ENCODE measurements at regions not wholly inside any gene's neighbourhood (a gene's known extent, or its start where the extent isn't known, plus 50 kb on each side); places are given as distances from the start of the nearest gene placed in this dataset.

GRCh38 chr5:108678091-108678490, 69.6 kb upstream of the FER start:
- ATAC-seq: no peak

GRCh38 chr5:108675736-108676135, 72.0 kb upstream of the FER start:
- no peak overlapping the region for H3K27ac ChIP-seq (ENCODE audit: low read depth, low read length)
- H3K36me3 ChIP-seq (ENCODE audit: control insufficient read depth in 1 of 2, insufficient read depth in 2 of 2, low read length in 2 of 2): no peaks in the 10 kb centered on the region
- ATAC-seq (no peak), DNase-seq (ENCODE audit: low read depth, low spot score) (no peak)
- H3K79me2 ChIP-seq (ENCODE audit: insufficient read depth, low read length): no peaks in the 10 kb centered on the region
- H3K9ac ChIP-seq (ENCODE audit: low read length): no peak overlapping the region
- BruUV-seq (replicated peaks): no TSS peak
- no peaks in the 10 kb centered on the region for H3K27me3 ChIP-seq (ENCODE audit: insufficient read depth, low read length)
- peaks cover 0 to 4% of the 10 kb centered on the region in 2 experiments; a peak in 1 of 4 replicates for H3K4me1 ChIP-seq (ENCODE audit: control insufficient read depth in 1 of 2, insufficient read depth in 2 of 2, low read length in 2 of 2)
- no peak overlapping the region for H3K4me2 ChIP-seq (ENCODE audit: low read length)
- H2AFZ ChIP-seq (ENCODE audit: low read depth, low read length, poor library complexity, severe bottlenecking): no peak overlapping the region
- H3K9me2 ChIP-seq (ENCODE audit: insufficient read depth): no peaks in the 10 kb centered on the region
- intact Hi-C loops (cut with micrococcal nuclease): no loop called here
- ChIA-PET CTCF (no interaction called here), RAD21 (ENCODE audit: low non-redundant PET in 1 of 2, low total read pairs in 2 of 2, uncharacterized antibody in 2 of 2, unreplicated experiment in 2 of 2) (no interaction called here), POLR2A (no interaction called here)
- no peaks in the 10 kb centered on the region for H3K9me3 ChIP-seq (ENCODE audit: control insufficient read depth in 1 of 2, insufficient read depth in 1 of 2, low read depth in 1 of 2, low read length in 2 of 2)
- no peak overlapping the region for H3K4me3 ChIP-seq (replicated peaks in 1 of 2; ENCODE audit: low read depth in 1 of 2, low read length in 2 of 2)
- H4K20me1 ChIP-seq (ENCODE audit: insufficient read depth): no peaks in the 10 kb centered on the region
- TF ChIP-seq ZNF274 (IDR thresholded peaks at IDR 0.05; ENCODE audit: low read depth, low read length) (no peak), FOSL1 (IDR thresholded peaks at IDR 0.05; ENCODE audit: low read depth) (no peak), SP1 (IDR thresholded peaks at IDR 0.05; ENCODE audit: low read depth) (no peak), JUND (IDR thresholded peaks at IDR 0.05) (no peak), REST (IDR thresholded peaks at IDR 0.05; ENCODE audit: low read depth) (no peak), ATF3 (IDR thresholded peaks at IDR 0.05) (no peak), SRF (IDR thresholded peaks at IDR 0.05; ENCODE audit: low read depth) (no peak), RAD21 (IDR thresholded peaks at IDR 0.05; ENCODE audit: low read depth) (no peak), ZFX (IDR thresholded peaks at IDR 0.05) (no peak), CTCF (IDR thresholded peaks at IDR 0.05 in 2 of 3, conservative IDR thresholded peaks at IDR 0.05 in 1 of 3; ENCODE audit: borderline replicate concordance in 1 of 3, insufficient read depth in 1 of 3, low read depth in 2 of 3, low read length in 2 of 3) (no peak), YY1 (IDR thresholded peaks at IDR 0.05; ENCODE audit: extremely low read depth, insufficient replicate concordance, low read depth, low read length) (no peak), ZBTB33 (IDR thresholded peaks at IDR 0.05; ENCODE audit: extremely low read depth, insufficient replicate concordance, low read length) (no peak), EZH2phosphoT487 (IDR thresholded peaks at IDR 0.05; ENCODE audit: borderline replicate concordance) (no peak)

More at GRCh38 chr5:108678091-108678490, 69.6 kb upstream of the FER start:
- CTCF ChIA-PET: no interaction called here
- no peak for TF ChIP-seq EGR1 (IDR thresholded peaks at IDR 0.05; ENCODE audit: low read depth)
- no peak for TF ChIP-seq EZH2 (IDR thresholded peaks at IDR 0.05)
- POLR2A ChIA-PET: no interaction called here
- no peaks in the 10 kb centered on the region for H3K36me3 ChIP-seq (ENCODE audit: control insufficient read depth in 1 of 2, insufficient read depth in 2 of 2, low read length in 2 of 2)
- peaks cover 0 to 4% of the 10 kb centered on the region in 2 experiments; a peak in 2 of 4 replicates for H3K4me1 ChIP-seq (ENCODE audit: control insufficient read depth in 1 of 2, insufficient read depth in 2 of 2, low read length in 2 of 2)
- H3K27me3 ChIP-seq (ENCODE audit: insufficient read depth, low read length): no peaks in the 10 kb centered on the region
- H3K9me3 ChIP-seq (ENCODE audit: control insufficient read depth in 1 of 2, insufficient read depth in 1 of 2, low read depth in 1 of 2, low read length in 2 of 2): no peaks in the 10 kb centered on the region
- no peak overlapping the region for H3K9ac ChIP-seq (ENCODE audit: low read length)
- no TSS peak for BruUV-seq (replicated peaks)
- H2AFZ ChIP-seq (ENCODE audit: low read depth, low read length, poor library complexity, severe bottlenecking): no peak overlapping the region
- H3K9me2 ChIP-seq (ENCODE audit: insufficient read depth): no peaks in the 10 kb centered on the region
- RAD21 ChIA-PET (ENCODE audit: low non-redundant PET in 1 of 2, low total read pairs in 2 of 2, uncharacterized antibody in 2 of 2, unreplicated experiment in 2 of 2): no interaction called here
- no peaks in the 10 kb centered on the region for H3K79me2 ChIP-seq (ENCODE audit: insufficient read depth, low read length)
- DNase-seq (ENCODE audit: low read depth, low spot score): no peak
- no peaks in the 10 kb centered on the region for H4K20me1 ChIP-seq (ENCODE audit: insufficient read depth)
- H3K4me2 ChIP-seq (ENCODE audit: low read length): no peak overlapping the region
- intact Hi-C loops (cut with micrococcal nuclease): no loop called here
- H3K4me3 ChIP-seq (replicated peaks in 1 of 2; ENCODE audit: low read depth in 1 of 2, low read length in 2 of 2): no peak overlapping the region
- no peak overlapping the region for H3K27ac ChIP-seq (ENCODE audit: low read depth, low read length)
